K562 (cell line): ENCODE measurements at regions not wholly inside any gene's neighbourhood (a gene's known extent, or its start where the extent isn't known, plus 50 kb on each side); places are given as distances from the start of the nearest gene placed in this dataset.

ENCODE experiments used
- ATAC-seq: fragments of 200-7000 bp; cut with Tn5 transposase; 3 replicates; pipeline ENCODE4 v1.9.1; 2020; ENCODE audit warnings: moderate library complexity
- BruUV-seq: library from RNA; stranded (reverse); fragments of 400-500 nt; replicated peaks from 2 replicates; lab custom pipeline; 2021; lab: Mats Ljungman, UMichigan
- CTCF ChIA-PET: fragments of 300-600 bp; formaldehyde crosslinking; extraction: SDS; loops from one replicate; lab custom pipeline; 2021; ENCODE audit warnings: low intra/inter-chr PET ratio; lab: Yijun Ruan, JAX
- POLR2A ChIA-PET: fragments of 300-600, 350-650 bp; sonication (Branson Sonifier 250); formaldehyde crosslinking; extraction: SDS; loops from one replicate; lab custom pipeline; 2021; ENCODE audit warnings: antibody characterized with exemption, inconsistent platforms; lab: Yijun Ruan, JAX
- DNase-seq, 4 experiments: peaks; one replicate each; pipeline versions ENCODE4 v3.0.0 to v3.0.0-alpha.2; 2011 to 2018; ENCODE audit warnings: low spot score in 3 of 4, mixed read lengths in 3 of 4; ENCODE audit errors: extremely low read depth in 1 of 4
- FAIRE-seq: peaks from 2 replicates; lab custom pipeline; 2011; peaks lifted over from hg19 to GRCh38; lab: Jason Lieb, UNC
- H2AFZ ChIP-seq: 2 replicates; pipeline ENCODE4 v1.6.0; 2011; ENCODE audit warnings: low read depth, low read length, control low read depth, inconsistent platforms
- H3K27ac ChIP-seq: fragments of 200-600 bp; 3 replicates; pipeline ENCODE4 v1.8.0; 2011; ENCODE audit warnings: low read depth, mild to moderate bottlenecking, control low read depth, inconsistent platforms, low read length, moderate library complexity, mixed read lengths; ENCODE audit errors: extremely low read depth
- H3K27me3 ChIP-seq, 2 experiments: fragments of 300-600 bp in 1 of 2; 2 replicates in 1 of 2; 3 replicates in 1 of 2; pipeline versions ENCODE4 v1.6.0 to v1.8.0; 2011; ENCODE audit warnings: inconsistent platforms in 2 of 2, low read length in 2 of 2, mild to moderate bottlenecking in 1 of 2, mixed read lengths in 1 of 2, moderate library complexity in 1 of 2; ENCODE audit not compliant: control insufficient read depth in 2 of 2, insufficient read depth in 2 of 2
- H3K36me3 ChIP-seq: fragments of 300-600 bp; 3 replicates; pipeline ENCODE4 v1.8.0; 2011; ENCODE audit warnings: mild to moderate bottlenecking, low read length, inconsistent platforms; ENCODE audit not compliant: control insufficient read depth, insufficient read depth
- H3K4me1 ChIP-seq, 2 experiments: fragments of 200-600 bp in 1 of 2; replicated peaks in 1 of 2; 2 replicates in 1 of 2; 3 replicates in 1 of 2; pipeline versions ENCODE4 v1.5.1 to v1.8.0; 2011; ENCODE audit warnings: inconsistent platforms in 2 of 2, low read length in 2 of 2, mild to moderate bottlenecking in 1 of 2, mixed read lengths in 1 of 2, moderate library complexity in 1 of 2; ENCODE audit not compliant: control insufficient read depth in 2 of 2, insufficient read depth in 2 of 2
- H3K4me2 ChIP-seq: 2 replicates; pipeline ENCODE4 v1.6.1; 2011; ENCODE audit warnings: low read length, control low read depth, inconsistent platforms, mixed read lengths; ENCODE audit not compliant: insufficient read depth
- H3K4me3 ChIP-seq: fragments of 200-600 bp; sonication (generic), shearing (Covaris generic); 2 replicates; pipeline ENCODE4 v1.5.1; 2016; ENCODE audit warnings: control low read depth, inconsistent platforms
- H3K79me2 ChIP-seq: fragments of 200-600 bp; 3 replicates; pipeline ENCODE4 v1.8.0; 2011; ENCODE audit warnings: low read length, inconsistent platforms; ENCODE audit not compliant: control insufficient read depth, insufficient read depth
- H3K9ac ChIP-seq, 2 experiments: 2 replicates each; pipeline versions ENCODE4 v1.6.0 to v1.6.1; 2011; ENCODE audit warnings: low read depth in 2 of 2, low read length in 2 of 2, control low read depth in 1 of 2, inconsistent platforms in 1 of 2, mild to moderate bottlenecking in 1 of 2, mixed read lengths in 1 of 2; ENCODE audit not compliant: insufficient read depth in 1 of 2
- H3K9me1 ChIP-seq: one replicate; pipeline ENCODE4 v1.6.0; 2011; ENCODE audit warnings: inconsistent platforms, mild to moderate bottlenecking, low read length, moderate library complexity; ENCODE audit not compliant: control insufficient read depth, insufficient read depth
- H3K9me3 ChIP-seq: replicated peaks from 2 replicates; pipeline ENCODE4 v1.5.1; 2011; ENCODE audit warnings: low read depth, low read length, inconsistent platforms; ENCODE audit not compliant: control insufficient read depth, insufficient read depth
- H4K20me1 ChIP-seq: replicated peaks from 2 replicates; pipeline ENCODE4 v1.6.1; 2011; ENCODE audit warnings: low read length, inconsistent platforms, mixed read lengths; ENCODE audit not compliant: control insufficient read depth, insufficient read depth
- HMGXB4 ChIP-seq: sonication (generic); formaldehyde crosslinking; IDR thresholded peaks from 2 replicates; pipeline ENCODE4 v1.8.1; 2023; ENCODE audit warnings: mild to moderate bottlenecking, missing genetic modification reagents
- MTF1 ChIP-seq: fragments of 250-450 bp; sonication (Bioruptor Pico); IDR thresholded peaks from 2 replicates; pipeline ENCODE4 v1.9.0; 2021; ENCODE audit warnings: moderate library complexity, mild to moderate bottlenecking, inconsistent platforms, borderline replicate concordance
- TCF7 ChIP-seq: sonication (generic); IDR thresholded peaks from 2 replicates; pipeline ENCODE4 v1.6.1; 2016; ENCODE audit warnings: antibody characterized with exemption, borderline replicate concordance
- TRIM24 ChIP-seq, 2 experiments: fragments of 450-650 bp; IDR thresholded peaks; 2 replicates each; pipeline ENCODE4 v1.6.1; 2016
- ZNF146 ChIP-seq: IDR thresholded peaks from one replicate; pipeline ENCODE4 v1.6.1; 2018; ENCODE audit warnings: missing compliant biosample characterization; ENCODE audit not compliant: unreplicated experiment
- ZNF263 ChIP-seq: sonication (generic); formaldehyde crosslinking; IDR thresholded peaks from 2 replicates; pipeline ENCODE4 v1.8.0; 2022; ENCODE audit warnings: mild to moderate bottlenecking, missing genetic modification reagents, borderline replicate concordance
- ZNF431 ChIP-seq: sonication (generic); formaldehyde crosslinking; IDR thresholded peaks from 2 replicates; pipeline ENCODE4 v1.8.0; 2022; ENCODE audit warnings: mild to moderate bottlenecking, missing genetic modification reagents
- ZNF780A ChIP-seq: fragments of 250-450 bp; sonication (Bioruptor Pico); IDR thresholded peaks from 2 replicates; pipeline ENCODE4 v1.5.0; 2021; ENCODE audit warnings: mild to moderate bottlenecking
- WGBS: fragments of 100-300 bp; shearing (Covaris generic); methylation state at CpG from one replicate; pipeline ENCODE4 v1.1.6; 2016; ENCODE audit warnings: low coverage, mixed read lengths; ENCODE audit not compliant: insufficient coverage; ENCODE audit errors: missing lambda C conversion rate; 5-methylcytosine and 5-hydroxymethylcytosine counted together
- in situ Hi-C: fragments of 300-500 bp; cut with MboI; formaldehyde crosslinking; loops from 4 replicates; pipeline ENCODE4 v1.15.0; 2018; ENCODE audit warnings: inconsistent platforms, mixed read lengths
- intact Hi-C: fragments of 100-400 bp; cut with micrococcal nuclease; formaldehyde crosslinking; loops from 2 replicates; pipeline ENCODE4 v1.14.2; 2022
- TF ChIP-seq, protein P1 (sequence below): fragments of 250-450 bp; sonication (Bioruptor Pico); IDR thresholded peaks from 2 replicates; pipeline ENCODE4 v1.4.0; 2020; ENCODE audit warnings: mild to moderate bottlenecking, moderate library complexity

- ChIA-PET POLR2A (interaction anchor here (0.6 to 1.0 kb wide), 2 partner anchors 11 to 48 kb away, joined by 3 read pairs; no protein-coding TSS in a partner anchor), CTCF (no interaction called here)
- Histone ChIP-seq H3K4me1 (no peaks in the 10 kb centered on the region), H3K9me1 (no peaks in the 10 kb centered on the region), H3K27me3 (peaks cover 2 to 15% of the 10 kb centered on the region in 2 experiments; a peak in 3 of 5 replicates), H2AFZ (no peak overlapping the region), H3K9ac (no peak overlapping the region), H3K36me3 (no peaks in the 10 kb centered on the region), H3K4me2 (no peak overlapping the region), H3K4me3 (no peak overlapping the region), H4K20me1 (peaks cover 5% of the 10 kb centered on the region), H3K27ac (no peak overlapping the region)
- WGBS = 2% methylated on average over 17 of the region's 17 CpGs
- intact Hi-C loops = no loop called here
- DNase-seq = no peak
- no peak for FAIRE-seq
- TF ChIP-seq TRIM24 (IDR thresholded peaks at IDR 0.05) (no peak), HMGXB4 (CRISPR knock-in tag) (no peak), MTF1 (no peak), TCF7 (no peak), ZNF780A (CRISPR knock-in tag) (no peak), ZNF146 (CRISPR knock-in tag) (no peak), ZNF263 (no peak), ZNF431 (CRISPR knock-in tag) (no peak)
- TF ChIP-seq, protein P1, sequence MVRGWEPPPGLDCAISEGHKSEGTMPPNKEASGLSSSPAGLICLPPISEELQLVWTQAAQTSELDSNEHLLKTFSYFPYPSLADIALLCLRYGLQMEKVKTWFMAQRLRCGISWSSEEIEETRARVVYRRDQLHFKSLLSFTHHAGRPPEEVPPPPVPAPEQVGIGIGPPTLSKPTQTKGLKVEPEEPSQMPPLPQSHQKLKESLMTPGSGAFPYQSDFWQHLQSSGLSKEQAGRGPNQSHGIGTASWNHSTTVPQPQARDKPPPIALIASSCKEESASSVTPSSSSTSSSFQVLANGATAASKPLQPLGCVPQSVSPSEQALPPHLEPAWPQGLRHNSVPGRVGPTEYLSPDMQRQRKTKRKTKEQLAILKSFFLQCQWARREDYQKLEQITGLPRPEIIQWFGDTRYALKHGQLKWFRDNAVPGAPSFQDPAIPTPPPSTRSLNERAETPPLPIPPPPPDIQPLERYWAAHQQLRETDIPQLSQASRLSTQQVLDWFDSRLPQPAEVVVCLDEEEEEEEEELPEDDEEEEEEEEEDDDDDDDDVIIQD (CRISPR knock-in tag) = no peak
- TF ChIP-seq, all 486 proteins: peak for 0
- in situ Hi-C loops = no loop called here
- BruUV-seq = no TSS peak
- Histone ChIP-seq H3K9me3 (no peaks in the 10 kb centered on the region), H3K79me2 (no peaks in the 10 kb centered on the region)
- ATAC-seq = no peak
Measured at GRCh38 chr1:17887661-17888371, 132.7 kb downstream of the ACTL8 start.
